RWPE2 (cell line): ENCODE measurements at regions not wholly inside any gene's neighbourhood (a gene's known extent, or its start where the extent isn't known, plus 50 kb on each side); places are given as distances from the start of the nearest gene placed in this dataset.

Source experiments
- ATAC-seq: fragments of 200-7000 bp; cut with Tn5 transposase; 3 replicates; pipeline ENCODE4 v1.9.1; 2021; ENCODE audit warnings: low read depth
- DNase-seq: peaks from one replicate; pipeline ENCODE4 v3.0.0-alpha.2; 2020; ENCODE audit warnings: low spot score
- H3K27ac ChIP-seq: fragments of 450-650 bp; 2 replicates; pipeline ENCODE4 v1.5.1; 2017; ENCODE audit warnings: mild to moderate bottlenecking; ENCODE audit not compliant: poor library complexity, severe bottlenecking
- H3K27me3 ChIP-seq: fragments of 250-450 bp; sonication (Bioruptor Pico); 2 replicates; pipeline ENCODE4 v1.5.1; 2021; ENCODE audit warnings: mild to moderate bottlenecking, moderate library complexity; ENCODE audit not compliant: insufficient read depth, poor library complexity, severe bottlenecking
- H3K36me3 ChIP-seq: fragments of 250-450 bp; sonication (Bioruptor Pico); 2 replicates; pipeline ENCODE4 v1.5.1; 2020; ENCODE audit warnings: low read depth, mild to moderate bottlenecking, moderate library complexity
- H3K4me1 ChIP-seq: fragments of 250-450 bp; sonication (Bioruptor Pico); 2 replicates; pipeline ENCODE4 v1.5.1; 2021; ENCODE audit warnings: mild to moderate bottlenecking, moderate library complexity; ENCODE audit not compliant: insufficient read depth, poor library complexity, severe bottlenecking
- H3K4me3 ChIP-seq: fragments of 250-450 bp; sonication (Bioruptor Pico); 2 replicates; pipeline ENCODE4 v1.5.1; 2021; ENCODE audit warnings: mild to moderate bottlenecking, moderate library complexity; ENCODE audit not compliant: severe bottlenecking
- H3K9me3 ChIP-seq: fragments of 250-450 bp; sonication (Bioruptor Pico); 2 replicates; pipeline ENCODE4 v1.5.1; 2021; ENCODE audit warnings: mild to moderate bottlenecking, moderate library complexity; ENCODE audit not compliant: severe bottlenecking
- TF ChIP-seq, protein P1 (sequence below): fragments of 450-650 bp; IDR thresholded peaks from one replicate; pipeline ENCODE4 v1.5.1; 2017; ENCODE audit warnings: mild to moderate bottlenecking, moderate library complexity; ENCODE audit not compliant: poor library complexity, severe bottlenecking

DNA sequence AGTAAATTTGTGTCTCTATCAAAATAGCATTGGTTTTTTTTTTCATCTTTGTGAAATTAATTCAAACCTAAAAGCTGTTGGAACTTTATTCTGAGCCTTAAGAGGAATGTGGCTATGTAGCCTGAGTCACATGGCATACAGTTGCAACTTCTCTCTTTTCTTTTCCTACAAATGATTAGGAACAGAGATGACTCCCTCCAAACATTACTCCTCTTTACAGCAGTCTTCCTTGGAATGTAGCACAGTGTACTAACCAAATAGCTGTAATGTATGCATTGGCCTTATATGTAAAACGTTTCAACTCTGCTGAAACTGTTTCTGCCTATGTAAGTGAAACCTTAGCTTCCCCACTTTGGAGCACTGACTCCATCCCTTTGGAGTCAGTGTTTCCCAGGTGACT, 100.9 kb upstream of the MAP1B start:
- Histone ChIP-seq H3K4me3 (no peak overlapping the region), H3K27me3 (no peaks in the 10 kb centered on the region), H3K9me3 (no peaks in the 10 kb centered on the region), H3K36me3 (no peaks in the 10 kb centered on the region), H3K27ac (no peak overlapping the region), H3K4me1 (no peaks in the 10 kb centered on the region)
- TF ChIP-seq, protein P1, sequence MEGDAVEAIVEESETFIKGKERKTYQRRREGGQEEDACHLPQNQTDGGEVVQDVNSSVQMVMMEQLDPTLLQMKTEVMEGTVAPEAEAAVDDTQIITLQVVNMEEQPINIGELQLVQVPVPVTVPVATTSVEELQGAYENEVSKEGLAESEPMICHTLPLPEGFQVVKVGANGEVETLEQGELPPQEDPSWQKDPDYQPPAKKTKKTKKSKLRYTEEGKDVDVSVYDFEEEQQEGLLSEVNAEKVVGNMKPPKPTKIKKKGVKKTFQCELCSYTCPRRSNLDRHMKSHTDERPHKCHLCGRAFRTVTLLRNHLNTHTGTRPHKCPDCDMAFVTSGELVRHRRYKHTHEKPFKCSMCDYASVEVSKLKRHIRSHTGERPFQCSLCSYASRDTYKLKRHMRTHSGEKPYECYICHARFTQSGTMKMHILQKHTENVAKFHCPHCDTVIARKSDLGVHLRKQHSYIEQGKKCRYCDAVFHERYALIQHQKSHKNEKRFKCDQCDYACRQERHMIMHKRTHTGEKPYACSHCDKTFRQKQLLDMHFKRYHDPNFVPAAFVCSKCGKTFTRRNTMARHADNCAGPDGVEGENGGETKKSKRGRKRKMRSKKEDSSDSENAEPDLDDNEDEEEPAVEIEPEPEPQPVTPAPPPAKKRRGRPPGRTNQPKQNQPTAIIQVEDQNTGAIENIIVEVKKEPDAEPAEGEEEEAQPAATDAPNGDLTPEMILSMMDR = no peak
- no peak for ATAC-seq
- no peak for DNase-seq

DNA sequence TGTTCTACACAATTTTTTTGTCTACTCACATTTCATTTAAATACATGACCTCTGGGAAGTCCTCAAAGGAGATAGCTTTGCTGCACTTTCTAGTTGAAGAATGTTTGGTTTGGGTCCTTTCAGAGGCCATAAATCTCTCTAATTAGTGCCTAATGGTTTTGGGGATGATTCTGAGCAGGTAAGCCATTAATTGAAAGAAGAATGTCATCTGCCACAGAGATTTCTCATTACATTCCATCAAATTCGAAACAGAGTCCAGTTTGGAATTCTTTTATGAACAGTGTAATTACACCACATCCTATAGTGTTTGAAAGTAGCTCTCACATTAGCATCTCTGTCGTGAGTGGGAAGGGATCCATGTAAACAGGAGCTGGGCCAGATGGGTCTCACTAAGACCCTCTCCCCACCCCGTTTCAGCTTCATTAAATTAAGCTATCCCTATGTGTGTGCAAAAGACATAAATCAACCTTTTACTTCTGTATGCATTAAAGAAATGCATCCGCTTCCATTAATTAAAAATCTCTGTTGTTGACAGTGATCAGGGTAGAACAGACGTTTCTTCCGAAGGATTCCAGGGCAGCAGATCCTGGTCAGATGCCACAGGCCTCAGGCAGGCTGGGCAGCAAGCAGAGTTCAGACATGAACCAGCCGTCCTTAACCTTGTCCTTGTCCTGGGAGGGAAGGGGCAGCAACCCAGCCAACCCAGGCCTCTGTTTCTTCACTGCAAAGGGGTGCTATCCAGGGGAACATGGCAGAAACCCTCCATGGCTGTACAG, 99.8 kb upstream of the MAP1B start:
- H3K27me3 ChIP-seq = no peaks in the 10 kb centered on the region
- TF ChIP-seq, protein P1 = no peak
- H3K36me3 ChIP-seq = no peaks in the 10 kb centered on the region
- DNase-seq = no peak
- no peak overlapping the region for H3K27ac ChIP-seq
- no peaks in the 10 kb centered on the region for H3K9me3 ChIP-seq
- no peak for ATAC-seq
- H3K4me1 ChIP-seq = no peaks in the 10 kb centered on the region
- no peak overlapping the region for H3K4me3 ChIP-seq

- ATAC-seq = no peak
- H3K27me3 ChIP-seq = no peaks in the 10 kb centered on the region
- no peak for DNase-seq
- no peaks in the 10 kb centered on the region for H3K4me1 ChIP-seq
- TF ChIP-seq, protein P1 = no peak
- no peak overlapping the region for H3K4me3 ChIP-seq
- no peaks in the 10 kb centered on the region for H3K9me3 ChIP-seq
- H3K36me3 ChIP-seq = no peaks in the 10 kb centered on the region
- H3K27ac ChIP-seq = no peak overlapping the region
Measured at GRCh38 chr5:72009280-72009679, 98.0 kb upstream of the MAP1B start.

DNA sequence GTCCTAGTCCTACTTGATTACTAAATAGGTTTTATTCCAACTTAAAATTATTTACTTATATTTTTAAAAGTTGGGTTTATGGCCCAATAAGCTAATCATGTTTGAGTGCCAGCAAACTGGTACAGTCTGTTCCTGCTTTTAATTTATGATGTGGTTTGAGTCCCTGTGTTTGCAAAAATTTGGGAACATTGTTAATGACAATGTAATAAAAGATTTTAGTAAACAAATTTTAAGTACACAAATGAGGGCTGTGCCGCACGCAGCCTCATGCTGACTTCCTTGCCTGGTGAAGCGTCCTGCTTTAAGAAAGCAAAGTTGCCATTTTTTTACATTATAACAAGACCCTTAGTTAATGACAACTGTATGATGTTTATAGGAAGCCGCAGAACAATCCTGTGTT, 96.8 kb upstream of the MAP1B start:
- Histone ChIP-seq H3K9me3 (no peaks in the 10 kb centered on the region), H3K4me3 (no peak overlapping the region), H3K27ac (no peak overlapping the region), H3K4me1 (peaks cover 4% of the 10 kb centered on the region), H3K36me3 (no peaks in the 10 kb centered on the region), H3K27me3 (no peaks in the 10 kb centered on the region)
- TF ChIP-seq, protein P1 = no peak
- ATAC-seq = no peak
- DNase-seq = no peak

- TF ChIP-seq, protein P1 = no peak
- Histone ChIP-seq H3K27me3 (no peaks in the 10 kb centered on the region), H3K27ac (no peak overlapping the region), H3K9me3 (no peaks in the 10 kb centered on the region), H3K4me1 (peaks cover 5% of the 10 kb centered on the region), H3K4me3 (no peak overlapping the region), H3K36me3 (no peaks in the 10 kb centered on the region)
- no peak for ATAC-seq
- no peak for DNase-seq
Measured at GRCh38 chr5:72012906-72013305, 94.4 kb upstream of the MAP1B start.
